OCI-LY3 (cell line): ENCODE measurements at regions not wholly inside any gene's neighbourhood (a gene's known extent, or its start where the extent isn't known, plus 50 kb on each side); places are given as distances from the start of the nearest gene placed in this dataset.

ENCODE experiments used
- H2AFZ ChIP-seq: fragments of 200-600, 300-600 bp; shearing (Covaris generic); 2 replicates; pipeline ENCODE4 v1.6.0; 2014; ENCODE audit warnings: antibody characterized with exemption, low read depth, low read length
- H3K27ac ChIP-seq: fragments of 200-600, 300-600 bp; sonication (generic); 2 replicates; pipeline ENCODE4 v1.5.1; 2014; ENCODE audit warnings: mild to moderate bottlenecking, low read length, moderate library complexity, mixed read lengths
- H3K27me3 ChIP-seq: fragments of 200-600, 300-600 bp; sonication (generic); 2 replicates; pipeline ENCODE4 v1.6.1; 2014; ENCODE audit warnings: low read depth, low read length, mixed read lengths
- H3K36me3 ChIP-seq: fragments of 200-600, 300-600 bp; sonication (generic); replicated peaks from 2 replicates; pipeline ENCODE3; 2014; ENCODE audit warnings: low read depth, low read length, mixed read lengths
- H3K4me1 ChIP-seq: fragments of 300-600, 200-600 bp; sonication (generic); 2 replicates; pipeline ENCODE4 v1.6.1; 2014; ENCODE audit warnings: low read length, mixed read lengths
- H3K4me2 ChIP-seq: fragments of 200-600, 300-600 bp; sonication (generic); 2 replicates; pipeline ENCODE4 v1.6.1; 2014; ENCODE audit warnings: low read length, mixed read lengths
- H3K4me3 ChIP-seq: fragments of 300-600, 200-600 bp; sonication (generic); 2 replicates; pipeline ENCODE4 v1.5.1; 2014; ENCODE audit warnings: antibody characterized with exemption, mild to moderate bottlenecking, low read length, moderate library complexity
- H3K79me2 ChIP-seq: fragments of 300-600, 200-600 bp; shearing (Covaris generic); 2 replicates; pipeline ENCODE4 v1.6.1; 2014; ENCODE audit warnings: mild to moderate bottlenecking, low read length, mixed read lengths
- H3K9ac ChIP-seq: fragments of 300-600, 200-600 bp; shearing (Covaris generic); 2 replicates; pipeline ENCODE4 v1.6.0; 2014; ENCODE audit warnings: mild to moderate bottlenecking, low read length, moderate library complexity
- H3K9me3 ChIP-seq: fragments of 200-600, 300-600 bp; shearing (Covaris generic); 2 replicates; pipeline ENCODE4 v1.6.1; 2014; ENCODE audit warnings: low read length, mixed read lengths; ENCODE audit not compliant: insufficient read depth
- H4K20me1 ChIP-seq: fragments of 200-600, 300-600 bp; sonication (generic); 2 replicates; pipeline ENCODE4 v1.6.1; 2016; ENCODE audit warnings: low read length, mixed read lengths; ENCODE audit not compliant: insufficient read depth
- CTCF ChIP-seq: fragments of 200-600, 300-600 bp; sonication (generic); IDR thresholded peaks from 2 replicates; pipeline ENCODE4 v1.5.1; 2014; ENCODE audit warnings: antibody characterized with exemption, low read length, low read depth
- EZH2phosphoT487 ChIP-seq: fragments of 200-600 bp; shearing (Covaris generic); IDR thresholded peaks from 2 replicates; pipeline ENCODE4 v1.6.1; 2018; ENCODE audit warnings: antibody characterized with exemption, mixed run types, low read depth

- no peak overlapping the region for H3K9ac ChIP-seq
- no peaks in the 10 kb centered on the region for H3K79me2 ChIP-seq
- no peak overlapping the region for H3K27ac ChIP-seq
- no peaks in the 10 kb centered on the region for H4K20me1 ChIP-seq
- TF ChIP-seq CTCF (no peak), EZH2phosphoT487 (no peak)
- no peaks in the 10 kb centered on the region for H3K27me3 ChIP-seq
- H3K4me1 ChIP-seq = no peaks in the 10 kb centered on the region
- H3K4me3 ChIP-seq = no peak overlapping the region
- H2AFZ ChIP-seq = no peak overlapping the region
- H3K4me2 ChIP-seq = no peak overlapping the region
- no peaks in the 10 kb centered on the region for H3K9me3 ChIP-seq
- no peaks in the 10 kb centered on the region for H3K36me3 ChIP-seq
Measured at GRCh38 chr4:135934026-135934425, 1598.3 kb downstream of the PCDH18 start.

DNA sequence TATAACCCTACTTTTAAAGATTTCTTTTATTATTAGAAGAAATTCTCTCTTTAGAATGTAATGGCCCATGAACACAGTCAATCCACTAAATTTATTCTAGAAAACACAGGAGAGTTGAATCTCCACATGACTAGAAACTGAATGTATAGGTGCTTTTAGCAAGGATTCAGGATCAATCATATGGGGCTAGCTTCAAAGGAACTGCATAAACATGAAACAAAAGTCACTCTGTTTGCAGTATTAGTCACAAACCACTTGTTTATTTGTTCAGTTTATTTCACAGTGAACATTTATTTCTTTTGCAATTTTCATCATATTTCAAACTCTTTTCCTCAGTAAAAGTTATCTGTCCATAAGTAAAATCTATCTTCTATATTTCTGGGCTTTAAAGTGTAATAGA lies 1604.6 kb downstream of the PCDH18 start:
- Histone ChIP-seq H3K27ac (no peak overlapping the region), H3K4me1 (no peaks in the 10 kb centered on the region), H4K20me1 (no peaks in the 10 kb centered on the region), H3K4me3 (no peak overlapping the region), H3K36me3 (no peaks in the 10 kb centered on the region), H3K4me2 (no peak overlapping the region), H3K9ac (no peak overlapping the region), H3K79me2 (no peaks in the 10 kb centered on the region), H2AFZ (no peak overlapping the region), H3K27me3 (no peaks in the 10 kb centered on the region), H3K9me3 (no peaks in the 10 kb centered on the region)
- no peak for TF ChIP-seq CTCF
- no peak for TF ChIP-seq EZH2phosphoT487

DNA sequence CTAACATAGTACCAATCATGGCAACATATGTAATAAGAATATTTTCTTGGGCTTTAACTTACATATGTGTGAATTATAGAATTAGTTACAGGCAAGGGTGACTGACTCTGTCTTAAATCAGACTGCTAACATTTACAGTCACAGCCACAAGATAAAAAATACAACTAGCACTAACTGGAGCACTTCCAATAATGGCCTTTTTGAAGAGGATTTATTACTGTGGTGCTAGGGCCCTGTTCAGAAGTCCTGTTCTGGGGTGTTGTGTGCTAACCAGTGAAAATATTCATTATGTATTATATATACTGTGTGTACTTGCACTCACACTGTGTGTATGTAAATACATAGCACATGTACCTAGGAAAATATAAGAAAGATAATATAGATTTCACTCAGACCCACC lies 1611.2 kb downstream of the PCDH18 start:
- peaks cover 4% of the 10 kb centered on the region; the same call in 1 of the 2 replicates for H3K4me1 ChIP-seq
- no peak overlapping the region for H2AFZ ChIP-seq
- H3K4me2 ChIP-seq = no peak overlapping the region
- no peak overlapping the region for H3K4me3 ChIP-seq
- no peak for TF ChIP-seq CTCF
- no peak for TF ChIP-seq EZH2phosphoT487
- H3K27ac ChIP-seq = no peak overlapping the region
- no peaks in the 10 kb centered on the region for H3K36me3 ChIP-seq
- H3K27me3 ChIP-seq = no peaks in the 10 kb centered on the region
- no peaks in the 10 kb centered on the region for H4K20me1 ChIP-seq
- H3K79me2 ChIP-seq = no peaks in the 10 kb centered on the region
- H3K9ac ChIP-seq = no peak overlapping the region
- H3K9me3 ChIP-seq = no peaks in the 10 kb centered on the region

DNA sequence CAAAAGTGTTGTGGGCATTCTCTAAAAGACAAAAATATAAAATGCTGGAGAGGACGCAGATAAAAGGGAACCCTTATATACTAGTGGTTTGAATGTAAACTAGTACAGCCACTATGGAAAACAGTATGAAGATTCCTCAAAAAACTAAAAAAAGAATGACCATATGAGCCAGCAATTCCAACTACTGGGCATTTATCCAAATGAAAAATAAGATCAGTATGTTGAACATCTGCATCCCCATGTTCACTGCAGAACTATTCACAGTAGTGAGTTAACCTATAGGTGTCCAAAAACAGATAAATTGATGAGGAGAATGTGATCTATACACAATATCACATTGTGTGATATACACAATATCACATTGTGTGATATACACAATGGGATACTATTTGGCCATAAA lies 1615.3 kb downstream of the PCDH18 start:
- H3K27ac ChIP-seq = no peak overlapping the region
- H2AFZ ChIP-seq = no peak overlapping the region
- no peaks in the 10 kb centered on the region for H4K20me1 ChIP-seq
- TF ChIP-seq EZH2phosphoT487 = no peak
- TF ChIP-seq CTCF = no peak
- H3K9me3 ChIP-seq = no peaks in the 10 kb centered on the region
- H3K9ac ChIP-seq = no peak overlapping the region
- peaks cover 4% of the 10 kb centered on the region; the same call in 1 of the 2 replicates for H3K4me1 ChIP-seq
- no peaks in the 10 kb centered on the region for H3K79me2 ChIP-seq
- H3K27me3 ChIP-seq = no peaks in the 10 kb centered on the region
- H3K4me3 ChIP-seq = no peak overlapping the region
- no peak overlapping the region for H3K4me2 ChIP-seq
- H3K36me3 ChIP-seq = no peaks in the 10 kb centered on the region
